ENCODE measurements at regions not wholly inside any gene's neighbourhood (a gene's known extent, or its start where the extent isn't known, plus 50 kb on each side); places are given as distances from the start of the nearest gene placed in this dataset.
"Not testable (repeated sequence)": the region's sequence is repeated elsewhere in the genome, so short reads cannot be mapped to it uniquely, and the experiment has no call there.

GRCh38 chr2:195572895-195573683 is 83.9 kb upstream of the SLC39A10 start:
- H3K27me3 ChIP-seq (ENCODE audit: control insufficient read depth in 1 of 2, insufficient read depth in 2 of 2, low read length in 2 of 2): no peaks in the 10 kb centered on the region
- H3K4me1 ChIP-seq (ENCODE audit: control insufficient read depth, insufficient read depth, low read length): no peaks in the 10 kb centered on the region
- H3K9me3 ChIP-seq (ENCODE audit: control insufficient read depth in 2 of 2, low read length in 2 of 2): no peaks in the 10 kb centered on the region
- no peak overlapping the region for H3K27ac ChIP-seq (ENCODE audit: low read length)
- no peak overlapping the region for H3K4me3 ChIP-seq (ENCODE audit: low read length in 2 of 2)
- no peaks in the 10 kb centered on the region for H3K36me3 ChIP-seq (ENCODE audit: control insufficient read depth in 2 of 2, insufficient read depth in 2 of 2, low read length in 2 of 2)
- H3K9ac ChIP-seq (ENCODE audit: low read length in 2 of 2): no peak overlapping the region

- Histone ChIP-seq H3K4me1 (ENCODE audit: control insufficient read depth, insufficient read depth, low read length) (no peaks in the 10 kb centered on the region), H3K9ac (ENCODE audit: low read length in 2 of 2) (no peak overlapping the region), H3K36me3 (ENCODE audit: control insufficient read depth in 2 of 2, insufficient read depth in 2 of 2, low read length in 2 of 2) (no peaks in the 10 kb centered on the region), H3K27ac (ENCODE audit: low read length) (no peak overlapping the region), H3K4me3 (ENCODE audit: low read length in 2 of 2) (no peak overlapping the region), H3K9me3 (ENCODE audit: control insufficient read depth in 2 of 2, low read length in 2 of 2) (no peaks in the 10 kb centered on the region), H3K27me3 (ENCODE audit: control insufficient read depth in 1 of 2, insufficient read depth in 2 of 2, low read length in 2 of 2) (no peaks in the 10 kb centered on the region)
Measured at GRCh38 chr2:195570329-195570728, 86.7 kb upstream of the SLC39A10 start.

- Histone ChIP-seq H3K4me1 (ENCODE audit: control insufficient read depth, insufficient read depth, low read length) (no peaks in the 10 kb centered on the region), H3K27ac (ENCODE audit: low read length) (no peak overlapping the region), H3K4me3 (ENCODE audit: low read length in 2 of 2) (no peak overlapping the region), H3K36me3 (ENCODE audit: control insufficient read depth in 2 of 2, insufficient read depth in 2 of 2, low read length in 2 of 2) (no peaks in the 10 kb centered on the region), H3K27me3 (ENCODE audit: control insufficient read depth in 1 of 2, insufficient read depth in 2 of 2, low read length in 2 of 2) (no peaks in the 10 kb centered on the region), H3K9me3 (ENCODE audit: control insufficient read depth in 2 of 2, low read length in 2 of 2) (no peaks in the 10 kb centered on the region), H3K9ac (ENCODE audit: low read length in 2 of 2) (no peak overlapping the region)
Measured at GRCh38 chr2:195569255-195569654, 87.8 kb upstream of the SLC39A10 start.

GRCh38 chr2:195564625-195565135 is 92.3 kb upstream of the SLC39A10 start:
- not testable (repeated sequence) for H3K9me3 ChIP-seq (ENCODE audit: control insufficient read depth in 2 of 2, low read length in 2 of 2); H3K36me3 ChIP-seq (ENCODE audit: control insufficient read depth in 2 of 2, insufficient read depth in 2 of 2, low read length in 2 of 2); H3K27ac ChIP-seq (ENCODE audit: low read length); H3K4me3 ChIP-seq (ENCODE audit: low read length in 2 of 2); H3K27me3 ChIP-seq (ENCODE audit: control insufficient read depth in 1 of 2, insufficient read depth in 2 of 2, low read length in 2 of 2); H3K4me1 ChIP-seq (ENCODE audit: control insufficient read depth, insufficient read depth, low read length); H3K9ac ChIP-seq (ENCODE audit: low read length in 2 of 2)

GRCh38 chr2:195563857-195564512 is 93.0 kb upstream of the SLC39A10 start:
- H3K4me1 ChIP-seq (ENCODE audit: control insufficient read depth, insufficient read depth, low read length): no peaks in the 10 kb centered on the region
- no peak overlapping the region for H3K27ac ChIP-seq (ENCODE audit: low read length)

GRCh38 chr2:195562570-195563566 is 94.2 kb upstream of the SLC39A10 start:
- Histone ChIP-seq H3K9ac (ENCODE audit: low read length in 2 of 2) (no peak overlapping the region), H3K4me1 (ENCODE audit: control insufficient read depth, insufficient read depth, low read length) (no peaks in the 10 kb centered on the region), H3K27ac (ENCODE audit: low read length) (no peak overlapping the region), H3K4me3 (ENCODE audit: low read length in 2 of 2) (no peak overlapping the region), H3K36me3 (ENCODE audit: control insufficient read depth in 2 of 2, insufficient read depth in 2 of 2, low read length in 2 of 2) (no peaks in the 10 kb centered on the region), H3K27me3 (ENCODE audit: control insufficient read depth in 1 of 2, insufficient read depth in 2 of 2, low read length in 2 of 2) (no peaks in the 10 kb centered on the region), H3K9me3 (ENCODE audit: control insufficient read depth in 2 of 2, low read length in 2 of 2) (no peaks in the 10 kb centered on the region)

More at GRCh38 chr2:195563857-195564512, 93.0 kb upstream of the SLC39A10 start:
- Histone ChIP-seq H3K27me3 (ENCODE audit: control insufficient read depth in 1 of 2, insufficient read depth in 2 of 2, low read length in 2 of 2) (no peaks in the 10 kb centered on the region), H3K9me3 (ENCODE audit: control insufficient read depth in 2 of 2, low read length in 2 of 2) (no peaks in the 10 kb centered on the region), H3K36me3 (ENCODE audit: control insufficient read depth in 2 of 2, insufficient read depth in 2 of 2, low read length in 2 of 2) (no peaks in the 10 kb centered on the region), H3K9ac (ENCODE audit: low read length in 2 of 2) (no peak overlapping the region), H3K4me3 (ENCODE audit: low read length in 2 of 2) (no peak overlapping the region)

- Histone ChIP-seq H3K36me3 (ENCODE audit: control insufficient read depth in 2 of 2, insufficient read depth in 2 of 2, low read length in 2 of 2) (no peaks in the 10 kb centered on the region), H3K4me3 (ENCODE audit: low read length in 2 of 2) (no peak overlapping the region), H3K4me1 (ENCODE audit: control insufficient read depth, insufficient read depth, low read length) (no peaks in the 10 kb centered on the region), H3K27ac (ENCODE audit: low read length) (no peak overlapping the region), H3K9ac (ENCODE audit: low read length in 2 of 2) (no peak overlapping the region), H3K27me3 (ENCODE audit: control insufficient read depth in 1 of 2, insufficient read depth in 2 of 2, low read length in 2 of 2) (no peaks in the 10 kb centered on the region), H3K9me3 (ENCODE audit: control insufficient read depth in 2 of 2, low read length in 2 of 2) (no peaks in the 10 kb centered on the region)
Measured at GRCh38 chr2:195561116-195561921, 95.7 kb upstream of the SLC39A10 start.

GRCh38 chr2:195560209-195560895 is 96.7 kb upstream of the SLC39A10 start:
- Histone ChIP-seq H3K9ac (ENCODE audit: low read length in 2 of 2) (no peak overlapping the region), H3K4me3 (ENCODE audit: low read length in 2 of 2) (no peak overlapping the region), H3K4me1 (ENCODE audit: control insufficient read depth, insufficient read depth, low read length) (no peaks in the 10 kb centered on the region), H3K27me3 (ENCODE audit: control insufficient read depth in 1 of 2, insufficient read depth in 2 of 2, low read length in 2 of 2) (no peaks in the 10 kb centered on the region), H3K36me3 (ENCODE audit: control insufficient read depth in 2 of 2, insufficient read depth in 2 of 2, low read length in 2 of 2) (no peaks in the 10 kb centered on the region), H3K9me3 (ENCODE audit: control insufficient read depth in 2 of 2, low read length in 2 of 2) (no peaks in the 10 kb centered on the region), H3K27ac (ENCODE audit: low read length) (no peak overlapping the region)

GRCh38 chr2:195559431-195559914 is 97.6 kb upstream of the SLC39A10 start:
- Histone ChIP-seq H3K4me3 (ENCODE audit: low read length in 2 of 2) (no peak overlapping the region), H3K27ac (ENCODE audit: low read length) (no peak overlapping the region), H3K9me3 (ENCODE audit: control insufficient read depth in 2 of 2, low read length in 2 of 2) (no peaks in the 10 kb centered on the region), H3K4me1 (ENCODE audit: control insufficient read depth, insufficient read depth, low read length) (no peaks in the 10 kb centered on the region), H3K27me3 (ENCODE audit: control insufficient read depth in 1 of 2, insufficient read depth in 2 of 2, low read length in 2 of 2) (no peaks in the 10 kb centered on the region), H3K9ac (ENCODE audit: low read length in 2 of 2) (no peak overlapping the region), H3K36me3 (ENCODE audit: control insufficient read depth in 2 of 2, insufficient read depth in 2 of 2, low read length in 2 of 2) (no peaks in the 10 kb centered on the region)

Data from stomach smooth muscle (tissue), 2 donors.